ENCODE measurements at regions not wholly inside any gene's neighbourhood (a gene's known extent, or its start where the extent isn't known, plus 50 kb on each side); places are given as distances from the start of the nearest gene placed in this dataset.
"Not testable (repeated sequence)": the region's sequence is repeated elsewhere in the genome, so short reads cannot be mapped to it uniquely, and the experiment has no call there.

GRCh38 chr1:116194568-116194967 is 83.4 kb downstream of the MAB21L3 start:
- Histone ChIP-seq H3K79me2 (ENCODE audit: control insufficient read depth, insufficient read depth, low read length) (no peaks in the 10 kb centered on the region), H3K9me1 (ENCODE audit: control insufficient read depth, extremely low read depth, insufficient read depth, low read length) (no peaks in the 10 kb centered on the region), H3K9ac (ENCODE audit: control insufficient read depth, extremely low read depth, insufficient read depth, low read length) (no peak overlapping the region), H3K27me3 (ENCODE audit: control insufficient read depth, extremely low read depth, insufficient read depth, low read length) (peaks cover 5% of the 10 kb centered on the region), H3K36me3 (ENCODE audit: control insufficient read depth in 2 of 2, extremely low read depth in 1 of 2, insufficient read depth in 2 of 2, low read length in 2 of 2) (no peaks in the 10 kb centered on the region), H3K4me2 (ENCODE audit: control insufficient read depth, extremely low read depth, insufficient read depth, low read depth, low read length) (no peak overlapping the region), H3K4me3 (ENCODE audit: control insufficient read depth in 2 of 3, extremely low read depth in 1 of 3, insufficient read depth in 2 of 3, low read depth in 1 of 3, low read length in 3 of 3) (no peak overlapping the region), H3K9me3 (ENCODE audit: control insufficient read depth, low read depth, low read length) (no peaks in the 10 kb centered on the region), H2AFZ (ENCODE audit: control insufficient read depth, low read length) (no peak overlapping the region), H4K20me1 (ENCODE audit: control insufficient read depth, extremely low read depth, insufficient read depth, low read length) (no peaks in the 10 kb centered on the region), H3K27ac (ENCODE audit: control insufficient read depth, insufficient read depth, low read length) (no peak overlapping the region), H3K4me1 (ENCODE audit: control insufficient read depth, extremely low read depth, insufficient read depth, low read length) (no peaks in the 10 kb centered on the region)
- DNase-seq (ENCODE audit: low read depth, low spot score) (no peak), FAIRE-seq (peak; percentile 61)
- TF ChIP-seq EZH2 (IDR thresholded peaks at IDR 0.05; ENCODE audit: low read length) = no peak
- TF ChIP-seq, protein P1, sequence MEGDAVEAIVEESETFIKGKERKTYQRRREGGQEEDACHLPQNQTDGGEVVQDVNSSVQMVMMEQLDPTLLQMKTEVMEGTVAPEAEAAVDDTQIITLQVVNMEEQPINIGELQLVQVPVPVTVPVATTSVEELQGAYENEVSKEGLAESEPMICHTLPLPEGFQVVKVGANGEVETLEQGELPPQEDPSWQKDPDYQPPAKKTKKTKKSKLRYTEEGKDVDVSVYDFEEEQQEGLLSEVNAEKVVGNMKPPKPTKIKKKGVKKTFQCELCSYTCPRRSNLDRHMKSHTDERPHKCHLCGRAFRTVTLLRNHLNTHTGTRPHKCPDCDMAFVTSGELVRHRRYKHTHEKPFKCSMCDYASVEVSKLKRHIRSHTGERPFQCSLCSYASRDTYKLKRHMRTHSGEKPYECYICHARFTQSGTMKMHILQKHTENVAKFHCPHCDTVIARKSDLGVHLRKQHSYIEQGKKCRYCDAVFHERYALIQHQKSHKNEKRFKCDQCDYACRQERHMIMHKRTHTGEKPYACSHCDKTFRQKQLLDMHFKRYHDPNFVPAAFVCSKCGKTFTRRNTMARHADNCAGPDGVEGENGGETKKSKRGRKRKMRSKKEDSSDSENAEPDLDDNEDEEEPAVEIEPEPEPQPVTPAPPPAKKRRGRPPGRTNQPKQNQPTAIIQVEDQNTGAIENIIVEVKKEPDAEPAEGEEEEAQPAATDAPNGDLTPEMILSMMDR (optimal IDR thresholded peaks at IDR 0.05 in 1 of 3, IDR thresholded peaks at IDR 0.05 in 1 of 3, conservative IDR thresholded peaks at IDR 0.05 in 1 of 3; ENCODE audit: extremely low read depth in 1 of 3, insufficient read depth in 2 of 3, low read length in 3 of 3) = no peak
- dilution Hi-C loops (cut with MboI; ENCODE audit: extremely low pct_ligation_motif_present, low sequenced_read_pairs) = no loop called here

DNA sequence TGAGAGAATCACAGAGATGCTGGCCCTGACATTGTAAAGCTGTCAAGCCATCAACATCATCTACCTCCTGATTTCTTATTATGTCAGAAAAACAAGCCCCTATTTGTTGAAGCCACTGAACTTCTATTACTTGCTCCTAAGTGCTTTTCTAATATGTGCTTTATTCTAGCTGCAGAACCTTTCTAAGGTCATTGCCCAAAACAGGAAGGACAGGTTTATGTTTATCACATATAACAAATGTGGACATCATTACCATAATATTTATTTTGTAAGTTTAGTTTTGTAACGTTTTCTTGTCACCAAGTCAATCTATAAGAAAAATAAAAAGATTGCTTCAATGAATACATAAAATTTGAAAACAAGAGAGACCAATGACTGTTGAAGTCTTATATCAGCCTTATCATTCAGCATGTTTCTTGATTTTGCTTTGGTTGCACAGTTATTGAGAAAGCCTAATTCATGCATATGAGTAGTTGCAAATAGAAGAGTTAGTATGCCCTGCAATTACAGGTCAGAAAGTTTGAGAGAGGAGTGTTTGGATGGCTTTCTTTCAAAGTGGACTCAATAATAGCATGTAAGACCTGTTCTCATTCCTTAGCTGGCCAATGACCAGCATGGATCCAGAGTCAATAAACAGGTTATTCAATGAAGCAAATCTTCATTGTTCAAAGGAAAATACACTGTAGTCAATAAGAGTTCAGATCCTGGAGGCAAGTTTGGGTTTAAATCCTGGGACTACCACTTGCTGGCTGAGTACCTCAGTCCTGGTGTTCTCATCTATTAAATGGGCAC is 84.1 kb downstream of the MAB21L3 start:
- no peaks in the 10 kb centered on the region for H3K79me2 ChIP-seq (ENCODE audit: control insufficient read depth, insufficient read depth, low read length)
- no peaks in the 10 kb centered on the region for H3K36me3 ChIP-seq (ENCODE audit: control insufficient read depth in 2 of 2, extremely low read depth in 1 of 2, insufficient read depth in 2 of 2, low read length in 2 of 2)
- no peaks in the 10 kb centered on the region for H3K9me1 ChIP-seq (ENCODE audit: control insufficient read depth, extremely low read depth, insufficient read depth, low read length)
- no peak overlapping the region for H3K27ac ChIP-seq (ENCODE audit: control insufficient read depth, insufficient read depth, low read length)
- H3K4me1 ChIP-seq (ENCODE audit: control insufficient read depth, extremely low read depth, insufficient read depth, low read length) = no peaks in the 10 kb centered on the region
- H3K4me3 ChIP-seq (ENCODE audit: control insufficient read depth in 2 of 3, extremely low read depth in 1 of 3, insufficient read depth in 2 of 3, low read depth in 1 of 3, low read length in 3 of 3) = no peak overlapping the region
- no peaks in the 10 kb centered on the region for H3K9me3 ChIP-seq (ENCODE audit: control insufficient read depth, low read depth, low read length)
- no peak overlapping the region for H2AFZ ChIP-seq (ENCODE audit: control insufficient read depth, low read length)
- DNase-seq (ENCODE audit: low read depth, low spot score) = no peak
- H4K20me1 ChIP-seq (ENCODE audit: control insufficient read depth, extremely low read depth, insufficient read depth, low read length) = no peaks in the 10 kb centered on the region
- H3K27me3 ChIP-seq (ENCODE audit: control insufficient read depth, extremely low read depth, insufficient read depth, low read length) = peaks cover 5% of the 10 kb centered on the region
- H3K4me2 ChIP-seq (ENCODE audit: control insufficient read depth, extremely low read depth, insufficient read depth, low read depth, low read length) = no peak overlapping the region
- no peak for TF ChIP-seq EZH2 (IDR thresholded peaks at IDR 0.05; ENCODE audit: low read length)
- TF ChIP-seq, protein P1 (optimal IDR thresholded peaks at IDR 0.05 in 1 of 3, IDR thresholded peaks at IDR 0.05 in 1 of 3, conservative IDR thresholded peaks at IDR 0.05 in 1 of 3; ENCODE audit: extremely low read depth in 1 of 3, insufficient read depth in 2 of 3, low read length in 3 of 3) = no peak
- dilution Hi-C loops (cut with MboI; ENCODE audit: extremely low pct_ligation_motif_present, low sequenced_read_pairs) = no loop called here
- no peak overlapping the region for H3K9ac ChIP-seq (ENCODE audit: control insufficient read depth, extremely low read depth, insufficient read depth, low read length)
- FAIRE-seq = no peak

DNA sequence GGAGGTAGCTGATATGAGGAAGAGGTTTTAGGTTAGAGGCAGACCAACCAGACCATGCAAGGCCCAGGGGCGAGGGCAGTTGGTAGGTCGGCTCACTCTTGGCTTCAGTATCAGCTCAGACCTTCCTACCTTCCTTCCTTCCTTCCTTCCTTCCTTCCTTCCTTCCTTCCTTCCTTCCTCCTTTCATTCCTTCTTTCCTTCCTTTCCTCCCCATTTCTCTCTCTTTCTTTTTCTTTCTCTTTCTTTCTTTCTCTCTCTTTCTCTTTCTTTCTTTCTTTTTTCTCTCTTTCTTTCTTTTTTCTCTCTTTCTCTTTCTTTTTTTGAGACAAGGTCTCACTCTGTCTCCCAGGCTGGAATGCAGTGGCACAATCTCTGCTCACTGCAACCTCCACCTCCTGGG is 89.1 kb downstream of the MAB21L3 start:
- H3K36me3 ChIP-seq (ENCODE audit: control insufficient read depth in 2 of 2, extremely low read depth in 1 of 2, insufficient read depth in 2 of 2, low read length in 2 of 2); dilution Hi-C loops (cut with MboI; ENCODE audit: extremely low pct_ligation_motif_present, low sequenced_read_pairs); H3K4me1 ChIP-seq (ENCODE audit: control insufficient read depth, extremely low read depth, insufficient read depth, low read length); H3K9me1 ChIP-seq (ENCODE audit: control insufficient read depth, extremely low read depth, insufficient read depth, low read length); DNase-seq (ENCODE audit: low read depth, low spot score); H3K4me2 ChIP-seq (ENCODE audit: control insufficient read depth, extremely low read depth, insufficient read depth, low read depth, low read length); H3K79me2 ChIP-seq (ENCODE audit: control insufficient read depth, insufficient read depth, low read length); H3K27ac ChIP-seq (ENCODE audit: control insufficient read depth, insufficient read depth, low read length); H3K4me3 ChIP-seq (ENCODE audit: control insufficient read depth in 2 of 3, extremely low read depth in 1 of 3, insufficient read depth in 2 of 3, low read depth in 1 of 3, low read length in 3 of 3); H3K9me3 ChIP-seq (ENCODE audit: control insufficient read depth, low read depth, low read length); H2AFZ ChIP-seq (ENCODE audit: control insufficient read depth, low read length); H3K9ac ChIP-seq (ENCODE audit: control insufficient read depth, extremely low read depth, insufficient read depth, low read length); H4K20me1 ChIP-seq (ENCODE audit: control insufficient read depth, extremely low read depth, insufficient read depth, low read length); FAIRE-seq: not testable (repeated sequence)
- H3K27me3 ChIP-seq (ENCODE audit: control insufficient read depth, extremely low read depth, insufficient read depth, low read length) = peaks cover 10% of the 10 kb centered on the region
